GM23338 (cell line): ENCODE measurements at regions not wholly inside any gene's neighbourhood (a gene's known extent, or its start where the extent isn't known, plus 50 kb on each side); places are given as distances from the start of the nearest gene placed in this dataset.

ENCODE experiments used
- CREB1 ChIP-seq: fragments of 250-450 bp; sonication (Bioruptor Pico); IDR thresholded peaks from 2 replicates; pipeline ENCODE4 v1.5.0; 2020; ENCODE audit warnings: low read depth, mild to moderate bottlenecking, moderate library complexity
- EZH2 ChIP-seq: fragments of 200-600 bp; sonication (generic); IDR thresholded peaks from one replicate; pipeline ENCODE4 v1.8.0; 2017; ENCODE audit warnings: antibody characterized with exemption, mild to moderate bottlenecking, low read depth; ENCODE audit not compliant: unreplicated experiment
- EZH2phosphoT487 ChIP-seq: fragments of 200-600 bp; sonication (generic); IDR thresholded peaks from one replicate; pipeline ENCODE4 v1.8.1; 2018; ENCODE audit warnings: antibody characterized with exemption; ENCODE audit not compliant: unreplicated experiment
- JUNB ChIP-seq: IDR thresholded peaks from one replicate; pipeline ENCODE4 v1.6.1; 2016; ENCODE audit warnings: antibody characterized with exemption; ENCODE audit not compliant: unreplicated experiment
- POLR2AphosphoS5 ChIP-seq: IDR thresholded peaks from 2 replicates; pipeline ENCODE4 v1.6.1; 2016; ENCODE audit warnings: antibody characterized with exemption, low read depth
- REST ChIP-seq: IDR thresholded peaks from one replicate; pipeline ENCODE4 v1.6.1; 2018; ENCODE audit warnings: antibody characterized with exemption; ENCODE audit not compliant: unreplicated experiment
- STAT1 ChIP-seq: IDR thresholded peaks from one replicate; pipeline ENCODE4 v1.6.1; 2016; ENCODE audit warnings: antibody characterized with exemption; ENCODE audit not compliant: unreplicated experiment
- ZNF331 ChIP-seq: fragments of 250-450 bp; sonication (Bioruptor Pico); IDR thresholded peaks from 2 replicates; pipeline ENCODE4 v1.5.0; 2020; ENCODE audit warnings: low read depth, mild to moderate bottlenecking, moderate library complexity
- TF ChIP-seq, protein P1 (sequence below), 2 experiments: fragments of 200-600 bp in 1 of 2; sonication (generic) in 1 of 2; conservative IDR thresholded peaks; 2 replicates each; pipeline versions ENCODE4 v1.5.1 to v1.6.1; 2016 to 2017; ENCODE audit warnings: antibody characterized with exemption in 2 of 2, low read depth in 2 of 2, mild to moderate bottlenecking in 2 of 2, moderate library complexity in 1 of 2
- TF ChIP-seq, protein P2 (sequence below): IDR thresholded peaks from 2 replicates; pipeline ENCODE4 v1.6.1; 2016; ENCODE audit warnings: antibody characterized with exemption

- TF ChIP-seq, protein P1, sequence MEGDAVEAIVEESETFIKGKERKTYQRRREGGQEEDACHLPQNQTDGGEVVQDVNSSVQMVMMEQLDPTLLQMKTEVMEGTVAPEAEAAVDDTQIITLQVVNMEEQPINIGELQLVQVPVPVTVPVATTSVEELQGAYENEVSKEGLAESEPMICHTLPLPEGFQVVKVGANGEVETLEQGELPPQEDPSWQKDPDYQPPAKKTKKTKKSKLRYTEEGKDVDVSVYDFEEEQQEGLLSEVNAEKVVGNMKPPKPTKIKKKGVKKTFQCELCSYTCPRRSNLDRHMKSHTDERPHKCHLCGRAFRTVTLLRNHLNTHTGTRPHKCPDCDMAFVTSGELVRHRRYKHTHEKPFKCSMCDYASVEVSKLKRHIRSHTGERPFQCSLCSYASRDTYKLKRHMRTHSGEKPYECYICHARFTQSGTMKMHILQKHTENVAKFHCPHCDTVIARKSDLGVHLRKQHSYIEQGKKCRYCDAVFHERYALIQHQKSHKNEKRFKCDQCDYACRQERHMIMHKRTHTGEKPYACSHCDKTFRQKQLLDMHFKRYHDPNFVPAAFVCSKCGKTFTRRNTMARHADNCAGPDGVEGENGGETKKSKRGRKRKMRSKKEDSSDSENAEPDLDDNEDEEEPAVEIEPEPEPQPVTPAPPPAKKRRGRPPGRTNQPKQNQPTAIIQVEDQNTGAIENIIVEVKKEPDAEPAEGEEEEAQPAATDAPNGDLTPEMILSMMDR (conservative IDR thresholded peaks at IDR 0.05; ENCODE audit: low read depth in 2 of 2), result no peak
- TF ChIP-seq, protein P2, sequence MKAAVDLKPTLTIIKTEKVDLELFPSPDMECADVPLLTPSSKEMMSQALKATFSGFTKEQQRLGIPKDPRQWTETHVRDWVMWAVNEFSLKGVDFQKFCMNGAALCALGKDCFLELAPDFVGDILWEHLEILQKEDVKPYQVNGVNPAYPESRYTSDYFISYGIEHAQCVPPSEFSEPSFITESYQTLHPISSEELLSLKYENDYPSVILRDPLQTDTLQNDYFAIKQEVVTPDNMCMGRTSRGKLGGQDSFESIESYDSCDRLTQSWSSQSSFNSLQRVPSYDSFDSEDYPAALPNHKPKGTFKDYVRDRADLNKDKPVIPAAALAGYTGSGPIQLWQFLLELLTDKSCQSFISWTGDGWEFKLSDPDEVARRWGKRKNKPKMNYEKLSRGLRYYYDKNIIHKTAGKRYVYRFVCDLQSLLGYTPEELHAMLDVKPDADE, result no peak
- no peak for TF ChIP-seq EZH2
- no peak for TF ChIP-seq REST
- TF ChIP-seq STAT1, result no peak
- no peak for TF ChIP-seq POLR2AphosphoS5
- no peak for TF ChIP-seq CREB1 (CRISPR knock-in tag)
- TF ChIP-seq EZH2phosphoT487, result no peak
- TF ChIP-seq JUNB, result no peak
- TF ChIP-seq ZNF331 (CRISPR knock-in tag), result no peak
These were observed 249.7 kb downstream of the C4orf33 start for GRCh38 chr4:129345609-129346008.
